IPS-15b (cell line): ENCODE measurements at regions not wholly inside any gene's neighbourhood (a gene's known extent, or its start where the extent isn't known, plus 50 kb on each side); places are given as distances from the start of the nearest gene placed in this dataset.

Source experiments
- H3K27me3 ChIP-seq: one replicate; pipeline ENCODE4 v1.6.1; 2013; ENCODE audit warnings: low read length; ENCODE audit not compliant: control insufficient read depth, insufficient read depth
- H3K36me3 ChIP-seq: one replicate; pipeline ENCODE4 v1.6.1; 2013; ENCODE audit warnings: low read length; ENCODE audit not compliant: control insufficient read depth, insufficient read depth
- H3K4me1 ChIP-seq: one replicate; pipeline ENCODE4 v1.6.1; 2013; ENCODE audit warnings: mild to moderate bottlenecking, low read length; ENCODE audit not compliant: control insufficient read depth, insufficient read depth
- H3K4me3 ChIP-seq: one replicate; pipeline ENCODE4 v1.5.1; 2013; ENCODE audit warnings: low read depth, low read length
- H3K9ac ChIP-seq: one replicate; pipeline ENCODE4 v1.6.1; 2013; ENCODE audit warnings: low read depth, mild to moderate bottlenecking, low read length
- H3K9me3 ChIP-seq: one replicate; pipeline ENCODE4 v1.6.1; 2013; ENCODE audit warnings: mild to moderate bottlenecking, low read length; ENCODE audit not compliant: control insufficient read depth, insufficient read depth

GRCh38 chr21:38960251-38960650 lies 154.5 kb downstream of the ETS2 start:
- Histone ChIP-seq H3K9ac (no peak overlapping the region), H3K4me1 (no peaks in the 10 kb centered on the region), H3K36me3 (no peaks in the 10 kb centered on the region), H3K4me3 (no peak overlapping the region), H3K9me3 (no peaks in the 10 kb centered on the region), H3K27me3 (no peaks in the 10 kb centered on the region)

GRCh38 chr21:38959692-38960061 lies 153.9 kb downstream of the ETS2 start:
- no peaks in the 10 kb centered on the region for H3K4me1 ChIP-seq
- no peaks in the 10 kb centered on the region for H3K9me3 ChIP-seq
- H3K4me3 ChIP-seq: no peak overlapping the region
- no peaks in the 10 kb centered on the region for H3K27me3 ChIP-seq
- no peaks in the 10 kb centered on the region for H3K36me3 ChIP-seq
- no peak overlapping the region for H3K9ac ChIP-seq

DNA sequence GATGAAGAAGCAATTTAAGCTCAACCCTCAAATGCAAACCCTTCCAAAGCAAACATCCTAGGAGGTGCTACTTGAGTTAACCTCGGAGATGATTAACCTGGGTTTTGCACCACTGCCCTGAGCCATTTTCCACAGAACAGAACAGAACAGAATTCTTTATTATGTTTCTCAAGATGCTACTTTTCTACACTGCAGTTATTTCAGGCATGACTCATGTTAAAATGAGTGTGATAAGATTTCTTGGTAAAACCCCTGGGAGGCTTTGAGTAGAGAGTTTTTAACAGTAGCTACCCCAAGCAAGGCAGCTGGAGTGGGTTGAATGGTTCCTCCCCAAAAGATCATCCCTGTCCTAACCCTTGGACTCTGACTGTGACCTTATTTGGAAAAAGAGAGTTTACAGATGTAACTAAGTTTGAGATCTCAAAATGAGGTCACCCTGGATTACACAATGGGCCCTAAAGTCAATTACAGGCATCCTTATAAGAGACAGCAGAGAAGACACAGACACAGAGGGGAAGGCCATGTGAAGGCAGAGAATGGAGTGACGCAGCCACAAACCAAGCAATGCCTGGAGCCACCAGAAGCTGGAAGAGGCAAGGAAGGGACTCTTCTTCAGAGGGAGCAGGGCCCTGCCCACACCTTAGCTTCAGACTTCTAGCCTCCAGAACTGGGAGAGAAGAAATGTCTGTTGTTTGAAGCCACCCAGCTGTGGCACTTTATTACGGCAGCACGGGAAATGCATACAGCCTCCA lies 153.4 kb downstream of the ETS2 start:
- H3K9me3 ChIP-seq: no peaks in the 10 kb centered on the region
- no peaks in the 10 kb centered on the region for H3K36me3 ChIP-seq
- no peak overlapping the region for H3K4me3 ChIP-seq
- no peak overlapping the region for H3K9ac ChIP-seq
- no peaks in the 10 kb centered on the region for H3K27me3 ChIP-seq
- H3K4me1 ChIP-seq: no peaks in the 10 kb centered on the region

DNA sequence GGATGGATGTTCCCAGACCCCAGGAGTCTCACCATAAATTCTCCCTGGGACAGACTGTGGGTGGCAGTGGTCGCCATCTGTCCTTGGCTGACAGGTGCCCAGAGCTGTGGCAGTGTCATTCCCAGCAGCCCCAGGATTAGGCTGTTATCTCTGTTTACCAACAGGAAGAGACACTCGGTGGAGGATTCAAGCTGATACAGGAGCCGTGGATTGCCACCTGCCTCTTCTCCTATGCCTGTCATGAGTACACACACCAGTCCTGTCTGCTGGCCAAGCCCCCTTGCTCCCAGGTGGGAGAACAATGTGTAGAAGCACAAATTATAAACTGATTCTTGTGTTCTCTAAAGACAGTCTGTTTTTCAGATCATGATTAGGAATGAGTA lies 152.6 kb downstream of the ETS2 start:
- H3K27me3 ChIP-seq: no peaks in the 10 kb centered on the region
- no peak overlapping the region for H3K4me3 ChIP-seq
- H3K4me1 ChIP-seq: no peaks in the 10 kb centered on the region
- no peaks in the 10 kb centered on the region for H3K9me3 ChIP-seq
- H3K9ac ChIP-seq: no peak overlapping the region
- H3K36me3 ChIP-seq: no peaks in the 10 kb centered on the region

GRCh38 chr21:38957575-38958322 lies 152.0 kb downstream of the ETS2 start:
- Histone ChIP-seq H3K27me3 (no peaks in the 10 kb centered on the region), H3K4me1 (no peaks in the 10 kb centered on the region), H3K36me3 (no peaks in the 10 kb centered on the region), H3K4me3 (no peak overlapping the region), H3K9ac (no peak overlapping the region), H3K9me3 (no peaks in the 10 kb centered on the region)

- H3K9me3 ChIP-seq: no peaks in the 10 kb centered on the region
Observed at GRCh38 chr21:38956856-38957571, 151.3 kb downstream of the ETS2 start.

DNA sequence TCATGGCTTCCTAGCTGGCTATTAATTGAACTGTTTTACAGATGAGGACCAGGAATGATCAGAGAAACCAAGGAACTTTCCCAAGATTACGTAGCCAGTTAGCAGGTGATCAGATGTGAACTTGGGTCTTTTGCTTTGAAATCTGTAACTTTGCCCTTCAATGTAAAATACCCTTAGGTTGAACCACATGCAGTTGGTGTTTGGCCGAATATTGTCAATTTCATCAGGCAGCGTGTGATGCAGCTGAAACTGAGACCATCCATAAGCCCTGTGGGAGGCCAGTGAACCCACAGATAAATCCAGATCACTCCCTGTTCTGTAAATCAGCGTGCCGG lies 150.8 kb downstream of the ETS2 start:
- Histone ChIP-seq H3K27me3 (no peaks in the 10 kb centered on the region), H3K4me1 (no peaks in the 10 kb centered on the region), H3K9ac (no peak overlapping the region), H3K9me3 (no peaks in the 10 kb centered on the region), H3K4me3 (no peak overlapping the region), H3K36me3 (no peaks in the 10 kb centered on the region)

More at GRCh38 chr21:38956856-38957571, 151.3 kb downstream of the ETS2 start:
- Histone ChIP-seq H3K9ac (no peak overlapping the region), H3K36me3 (no peaks in the 10 kb centered on the region), H3K4me1 (no peaks in the 10 kb centered on the region), H3K27me3 (no peaks in the 10 kb centered on the region), H3K4me3 (no peak overlapping the region)

DNA sequence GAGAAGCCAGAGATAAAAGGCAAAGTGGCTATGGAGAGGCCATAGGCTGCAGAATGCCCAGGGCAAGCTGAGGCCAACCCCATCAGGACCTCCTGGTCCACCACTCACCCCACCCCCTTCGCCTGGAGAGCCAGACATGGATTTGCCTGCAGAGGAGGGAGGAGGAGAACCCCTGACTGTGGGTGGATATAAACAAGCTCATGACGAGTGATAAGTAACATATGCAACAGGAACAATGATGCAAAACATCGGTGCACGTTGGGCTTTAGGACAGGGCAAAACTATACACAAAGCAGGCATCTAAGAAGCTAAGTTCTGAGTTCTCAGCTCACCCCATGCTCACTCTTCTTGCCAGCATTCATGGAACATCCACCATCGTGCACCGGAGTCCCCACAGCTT lies 150.3 kb downstream of the ETS2 start:
- H3K9me3 ChIP-seq: no peaks in the 10 kb centered on the region
- no peak overlapping the region for H3K9ac ChIP-seq
- no peaks in the 10 kb centered on the region for H3K27me3 ChIP-seq
- no peak overlapping the region for H3K4me3 ChIP-seq
- H3K36me3 ChIP-seq: no peaks in the 10 kb centered on the region
- no peaks in the 10 kb centered on the region for H3K4me1 ChIP-seq

GRCh38 chr21:38955495-38955894 lies 149.8 kb downstream of the ETS2 start:
- Histone ChIP-seq H3K27me3 (no peaks in the 10 kb centered on the region), H3K9ac (no peak overlapping the region), H3K36me3 (no peaks in the 10 kb centered on the region), H3K4me1 (no peaks in the 10 kb centered on the region), H3K4me3 (no peak overlapping the region), H3K9me3 (no peaks in the 10 kb centered on the region)

- no peaks in the 10 kb centered on the region for H3K27me3 ChIP-seq
- H3K4me3 ChIP-seq: no peak overlapping the region
- H3K4me1 ChIP-seq: no peaks in the 10 kb centered on the region
- no peak overlapping the region for H3K9ac ChIP-seq
- H3K9me3 ChIP-seq: no peaks in the 10 kb centered on the region
- no peaks in the 10 kb centered on the region for H3K36me3 ChIP-seq
Observed at GRCh38 chr21:38954588-38955004, 148.9 kb downstream of the ETS2 start.

DNA sequence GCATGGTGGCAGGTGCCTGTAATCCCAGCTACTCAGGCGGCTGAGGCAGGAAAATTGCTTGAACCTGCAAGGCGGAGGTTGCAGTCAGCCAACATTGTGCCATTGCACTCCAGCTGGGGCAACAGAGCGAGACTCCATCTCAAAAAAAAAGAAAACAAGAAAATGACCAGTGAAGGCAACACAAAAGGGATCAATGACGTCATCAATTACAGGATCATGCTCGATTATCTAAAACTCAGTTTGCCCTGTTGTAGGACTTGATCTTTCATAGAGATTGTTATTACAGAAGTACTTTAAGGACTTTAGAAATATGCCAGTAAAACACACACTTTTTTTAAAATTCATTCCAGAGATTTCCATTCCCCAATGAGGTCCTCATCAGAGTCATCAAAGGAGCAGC lies 147.8 kb downstream of the ETS2 start:
- Histone ChIP-seq H3K36me3 (no peaks in the 10 kb centered on the region), H3K4me1 (no peaks in the 10 kb centered on the region), H3K4me3 (no peak overlapping the region)

GRCh38 chr21:38952890-38953289 lies 147.2 kb downstream of the ETS2 start:
- no peaks in the 10 kb centered on the region for H3K4me1 ChIP-seq
- no peak overlapping the region for H3K9ac ChIP-seq
- no peak overlapping the region for H3K4me3 ChIP-seq
- H3K9me3 ChIP-seq: no peaks in the 10 kb centered on the region
- no peaks in the 10 kb centered on the region for H3K36me3 ChIP-seq
- no peaks in the 10 kb centered on the region for H3K27me3 ChIP-seq

More for the DNA sequence above, 147.8 kb downstream of the ETS2 start:
- Histone ChIP-seq H3K27me3 (no peaks in the 10 kb centered on the region), H3K9me3 (no peaks in the 10 kb centered on the region), H3K9ac (no peak overlapping the region)
